GM21717 (cell line): ENCODE measurements at regions not wholly inside any gene's neighbourhood (a gene's known extent, or its start where the extent isn't known, plus 50 kb on each side); places are given as distances from the start of the nearest gene placed in this dataset.

ENCODE experiments used
- ATAC-seq: cut with Tn5 transposase; IDR thresholded peaks from one replicate; pipeline ENCODE4 v1.9.1; 2021; ENCODE audit warnings: mild to moderate bottlenecking, moderate library complexity; ENCODE audit not compliant: unreplicated experiment

GRCh38 chr5:110027527-110028322 is 338.0 kb downstream of the MAN2A1 start:
- no peak for ATAC-seq

DNA sequence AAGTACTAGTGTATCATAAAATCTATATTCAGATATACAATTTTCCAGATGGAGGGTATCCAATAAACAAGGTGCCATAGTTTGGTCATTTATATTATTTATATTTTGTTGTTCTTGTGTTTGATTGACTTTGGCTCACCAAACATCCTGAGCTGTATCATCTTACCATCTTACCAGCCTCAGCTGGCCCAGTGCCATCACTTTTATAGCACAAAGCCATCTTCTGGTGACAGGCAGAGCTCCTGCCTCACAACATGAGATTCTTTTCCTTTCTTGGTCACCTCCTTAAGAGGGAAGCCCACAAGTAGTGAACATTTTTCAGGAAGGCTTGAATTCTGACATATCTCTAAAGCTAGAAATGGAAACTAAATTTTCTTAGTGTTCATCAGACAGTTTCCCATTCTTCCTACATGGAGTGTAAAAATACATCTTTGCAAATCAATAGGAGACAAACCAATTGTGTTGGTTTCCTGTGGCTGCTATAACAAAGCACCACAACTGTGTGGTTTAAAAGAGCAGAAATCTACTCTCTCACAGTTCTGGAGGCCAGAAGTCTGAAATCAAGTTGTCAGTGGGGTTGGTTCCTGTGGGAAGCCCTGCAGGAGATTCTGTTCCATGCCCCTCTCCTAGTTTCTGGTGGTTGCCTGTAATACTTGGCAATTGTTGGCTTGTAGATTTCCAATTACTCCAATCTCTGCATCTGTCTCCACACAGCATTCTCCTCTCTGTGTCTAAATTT is 341.8 kb downstream of the MAN2A1 start:
- no peak for ATAC-seq

- ATAC-seq, result no peak
Observed at GRCh38 chr5:110032376-110032775, 342.6 kb downstream of the MAN2A1 start.

GRCh38 chr5:110034056-110034600 is 344.4 kb downstream of the MAN2A1 start:
- ATAC-seq, result no peak

DNA sequence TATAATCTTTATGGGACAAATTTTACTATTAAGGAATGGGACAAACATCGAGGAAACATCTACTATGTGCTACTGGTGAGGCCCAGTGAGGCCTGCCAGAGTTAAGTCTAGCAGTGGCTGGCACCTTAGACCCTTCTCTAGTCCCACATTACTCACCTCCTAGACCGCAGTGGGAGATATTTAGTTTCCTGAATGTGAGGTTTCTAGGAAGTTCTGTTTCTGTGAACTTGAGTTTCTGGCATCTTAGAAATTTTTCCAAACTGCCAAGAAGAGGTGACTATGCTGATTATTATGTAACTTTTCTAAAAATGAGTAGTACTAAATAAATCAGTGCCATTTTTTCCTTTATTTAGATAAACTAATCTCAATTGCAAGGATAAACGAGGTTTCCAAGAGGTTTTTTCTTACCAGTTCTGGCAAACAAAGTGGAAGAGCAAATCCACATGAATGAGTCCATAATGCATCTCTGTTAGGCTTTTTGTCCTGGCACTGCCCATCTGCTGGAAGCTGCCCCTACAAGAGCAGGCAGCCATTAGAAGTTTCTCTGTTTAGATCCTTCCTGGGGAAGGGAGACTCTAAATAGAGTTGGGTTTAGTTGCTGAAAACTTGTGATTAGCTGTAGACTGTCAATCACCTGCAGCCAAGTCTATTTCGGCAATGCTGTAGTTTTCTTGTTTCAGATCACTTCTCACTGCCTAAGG is 348.7 kb downstream of the MAN2A1 start:
- no peak for ATAC-seq

- ATAC-seq, result no peak
Observed at GRCh38 chr5:110040178-110040577, 350.5 kb downstream of the MAN2A1 start.

DNA sequence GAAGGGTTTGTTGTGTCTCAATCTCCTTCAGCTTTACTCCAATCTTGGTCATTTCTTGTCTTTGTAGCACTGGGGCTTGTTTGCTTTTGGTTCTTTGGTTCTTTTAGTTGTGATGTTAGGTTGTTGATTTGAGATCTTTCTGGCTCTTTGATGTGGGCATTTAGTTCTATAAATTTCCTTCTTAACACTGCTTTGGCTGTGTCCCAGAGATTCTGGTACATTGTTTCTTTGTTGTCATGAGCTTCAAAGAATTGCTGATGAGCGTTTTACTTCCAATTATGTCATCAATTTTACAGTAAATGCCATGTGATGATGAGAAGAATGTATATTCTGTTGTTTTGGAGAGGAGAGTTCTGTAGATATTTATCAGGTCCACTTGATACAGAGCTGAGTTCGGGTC is 353.3 kb downstream of the MAN2A1 start:
- ATAC-seq, result no peak

DNA sequence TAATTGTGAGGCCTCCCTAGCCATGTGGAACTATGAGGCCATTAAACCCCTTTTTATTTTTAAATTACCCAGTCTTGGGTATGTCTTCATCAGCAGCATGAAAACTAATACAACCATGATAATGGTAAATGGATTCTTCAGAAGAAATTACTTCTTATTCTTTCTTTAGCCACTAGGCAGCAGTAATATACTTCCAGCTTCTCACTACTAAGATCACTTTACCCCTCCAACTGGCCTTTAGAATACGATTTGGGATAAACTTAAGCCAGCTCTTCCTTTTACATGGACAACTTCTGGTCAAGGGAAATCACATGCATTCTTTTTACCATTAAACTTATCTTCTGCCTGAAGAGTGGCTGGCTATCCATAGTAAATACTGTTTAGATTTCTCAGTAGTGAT is 355.4 kb downstream of the MAN2A1 start:
- ATAC-seq, result no peak

- ATAC-seq, result no peak
Observed at GRCh38 chr5:110048491-110048890, 358.8 kb downstream of the MAN2A1 start.

- ATAC-seq, result no peak
Observed at GRCh38 chr5:110049816-110050215, 360.1 kb downstream of the MAN2A1 start.

DNA sequence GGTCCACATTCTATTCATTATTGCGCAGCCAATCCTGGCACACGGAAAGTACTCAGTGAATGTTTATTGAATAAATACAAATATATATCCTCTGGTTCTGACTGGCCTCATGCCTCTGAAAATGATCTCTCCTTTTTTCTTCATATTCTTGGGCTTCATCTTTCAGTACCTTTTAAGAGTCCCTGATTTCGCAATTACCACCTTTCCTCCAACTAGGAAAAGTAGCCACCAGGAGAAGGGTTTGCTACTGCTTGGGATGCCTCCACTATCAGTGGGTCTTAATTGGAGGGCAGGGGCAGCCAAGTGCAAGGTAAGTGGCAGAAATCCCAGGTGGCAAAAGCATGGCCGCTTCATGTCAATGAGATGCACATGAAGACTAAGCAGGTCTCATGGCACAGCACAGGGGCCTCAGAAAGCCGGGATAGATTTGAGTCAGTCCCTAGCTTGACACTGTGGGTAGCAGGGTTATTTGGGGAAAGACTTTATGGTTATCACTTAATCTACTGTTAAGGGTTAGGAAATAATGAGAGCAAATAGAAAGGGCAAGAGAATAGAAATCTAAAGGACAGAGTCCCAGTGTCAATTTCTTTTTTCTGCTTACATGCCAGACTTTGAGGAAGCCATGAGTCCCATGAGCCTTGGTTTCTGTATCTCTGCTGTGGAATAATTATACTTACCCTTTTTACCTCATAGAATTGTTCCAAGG is 361.1 kb downstream of the MAN2A1 start:
- ATAC-seq, result no peak

DNA sequence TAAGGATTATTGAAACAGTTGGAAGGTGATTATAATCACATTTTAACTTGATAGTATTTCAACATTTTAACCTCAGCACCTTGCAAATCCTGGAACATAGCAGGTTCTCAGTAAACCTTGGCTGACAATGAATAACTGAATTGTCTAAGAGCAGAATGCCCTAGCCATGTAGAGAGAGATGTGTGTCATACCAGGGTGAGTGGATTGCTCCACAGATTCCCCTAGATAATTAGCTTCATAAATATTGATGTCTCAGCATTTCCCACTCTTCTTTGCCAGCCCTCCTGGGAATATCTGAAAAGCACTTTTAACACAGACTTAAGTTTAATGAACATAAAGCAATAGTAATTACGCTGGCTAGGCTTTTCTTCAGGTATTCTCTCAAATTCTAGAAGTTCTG is 363.5 kb downstream of the MAN2A1 start:
- ATAC-seq, result no peak

DNA sequence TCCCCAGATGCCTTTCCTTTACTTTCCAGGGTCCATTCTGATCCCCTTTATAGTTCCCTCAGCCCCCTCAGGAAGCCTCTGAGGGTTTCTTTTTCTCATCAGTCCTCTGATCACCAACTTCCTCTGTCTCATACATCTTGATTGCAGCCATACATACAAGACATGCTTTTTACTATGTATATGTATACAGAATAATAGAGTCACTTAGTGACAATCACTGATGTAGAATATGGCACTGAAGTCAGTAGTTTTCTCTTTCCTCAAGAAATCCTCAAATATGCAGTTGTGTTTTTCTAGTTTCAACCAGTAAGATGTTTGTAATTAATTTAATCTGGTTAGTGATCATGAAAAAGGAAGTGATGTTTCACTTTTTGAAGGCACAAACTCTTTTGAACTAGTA is 364.1 kb downstream of the MAN2A1 start:
- ATAC-seq, result no peak

DNA sequence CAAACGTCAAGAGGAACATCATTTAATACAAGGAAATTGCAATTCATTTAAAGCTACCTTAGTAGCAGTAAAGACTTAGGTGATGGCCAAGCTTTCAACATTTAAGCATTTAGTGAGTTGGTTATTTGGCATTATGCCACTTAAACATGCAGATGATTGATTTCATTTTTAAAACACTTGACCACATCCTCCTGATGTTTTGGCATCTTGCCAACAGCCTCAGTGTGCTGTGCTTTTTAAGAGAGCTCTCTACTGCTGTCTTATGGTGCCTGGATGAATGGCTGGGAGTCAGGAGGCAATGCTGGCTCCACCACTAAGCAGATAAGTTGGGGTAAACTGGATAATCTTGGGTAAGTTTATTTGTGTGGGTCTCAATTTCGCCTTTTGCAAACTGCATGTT is 364.5 kb downstream of the MAN2A1 start:
- peak; percentile 71 for ATAC-seq

DNA sequence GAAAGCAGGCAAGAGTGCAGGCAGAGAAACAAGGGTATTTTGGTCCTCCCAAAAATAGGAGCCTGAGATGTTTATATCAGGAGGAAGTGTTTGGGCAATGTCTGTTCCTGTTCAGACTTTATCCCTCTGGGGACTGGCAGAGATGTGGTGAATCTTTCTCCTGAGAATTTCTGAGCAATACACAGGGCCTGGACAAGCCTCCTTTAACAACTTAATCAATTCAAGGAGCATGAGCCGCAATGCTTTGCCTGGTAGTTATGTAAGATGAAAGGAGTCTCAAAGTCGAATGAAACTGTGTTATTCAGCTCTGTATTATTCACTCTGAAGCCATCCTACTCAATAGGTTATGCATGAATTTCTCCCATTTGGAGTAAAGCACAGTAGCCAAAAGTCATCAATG is 365.6 kb downstream of the MAN2A1 start:
- ATAC-seq, result no peak

DNA sequence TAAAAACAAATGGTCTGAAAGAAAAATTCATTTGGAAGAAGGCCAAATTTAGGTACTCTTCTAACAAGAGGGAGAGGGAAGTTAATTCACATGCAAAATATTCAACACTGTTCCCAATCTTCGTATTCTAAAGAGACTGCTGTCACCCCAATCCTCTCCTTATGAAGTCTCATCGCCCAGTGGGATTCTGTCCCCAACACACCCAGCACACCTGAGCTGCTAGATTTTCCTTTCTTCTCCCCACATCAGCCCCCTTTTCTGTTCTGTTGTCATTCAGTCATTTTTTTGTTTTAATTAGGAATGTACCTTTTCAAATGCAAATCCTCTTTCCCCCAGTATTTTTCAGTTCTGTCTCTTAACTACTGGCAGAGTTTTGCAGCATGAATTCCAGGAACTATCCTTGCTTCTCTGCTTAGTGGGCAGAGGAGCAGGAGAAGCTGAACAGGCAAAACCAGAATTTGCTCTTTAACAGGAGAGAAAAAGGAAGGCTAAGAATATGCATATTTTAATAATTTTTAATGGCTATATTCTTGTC is 366.9 kb downstream of the MAN2A1 start:
- ATAC-seq, result no peak

DNA sequence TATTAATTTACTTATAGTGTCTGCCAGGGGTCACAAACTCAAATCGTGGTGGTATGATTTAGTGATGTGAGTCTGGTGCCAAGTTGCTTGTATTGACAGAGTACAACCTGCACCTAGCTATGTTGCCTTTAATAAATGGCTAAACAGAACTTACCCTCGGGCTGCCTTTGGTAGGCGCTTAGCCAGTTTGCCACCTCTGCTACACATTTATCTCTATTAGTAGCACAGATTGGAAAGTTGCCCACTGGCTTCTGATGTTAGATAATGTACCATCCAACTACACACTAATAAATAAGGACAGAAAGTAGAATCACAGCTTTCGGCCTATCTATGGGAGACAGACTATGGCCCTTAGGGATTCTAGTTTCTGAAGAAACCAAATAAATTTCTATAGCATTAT is 368.4 kb downstream of the MAN2A1 start:
- ATAC-seq, result no peak

- no peak for ATAC-seq
Observed at GRCh38 chr5:110062246-110062645, 372.5 kb downstream of the MAN2A1 start.

GRCh38 chr5:110063640-110064602 is 374.2 kb downstream of the MAN2A1 start:
- no peak for ATAC-seq
